Natural killer cell (primary cell): ENCODE measurements at regions not wholly inside any gene's neighbourhood (a gene's known extent, or its start where the extent isn't known, plus 50 kb on each side); places are given as distances from the start of the nearest gene placed in this dataset.

Experiments used
- ATAC-seq, 3 donors: fragments of 150-1000 bp in 2 of 3; fragments of 200-7000 bp in 1 of 3; cut with Tn5 transposase; 1 replicate in 1 of 3; 2 replicates in 2 of 3; pipeline ENCODE4 v1.10.0; 2021; ENCODE audit warnings: mild to moderate bottlenecking in 2 of 3, moderate library complexity in 2 of 3
- DNase-seq, 2 donors: peaks; one replicate each; pipeline versions ENCODE4 v3.0.0 to v3.0.0-alpha.2; 2013 to 2021; ENCODE audit warnings: mixed read lengths in 1 of 2
- H3K27ac ChIP-seq: one replicate; pipeline ENCODE4 v1.5.1; 2013; ENCODE audit warnings: mild to moderate bottlenecking, low read length
- H3K27me3 ChIP-seq: one replicate; pipeline ENCODE4 v1.6.1; 2013; ENCODE audit warnings: low read length; ENCODE audit not compliant: control insufficient read depth, insufficient read depth
- H3K36me3 ChIP-seq: one replicate; pipeline ENCODE4 v1.6.1; 2013; ENCODE audit warnings: low read length; ENCODE audit not compliant: control insufficient read depth, insufficient read depth
- H3K4me1 ChIP-seq: one replicate; pipeline ENCODE4 v1.6.1; 2013; ENCODE audit warnings: low read length; ENCODE audit not compliant: control insufficient read depth, insufficient read depth
- H3K4me3 ChIP-seq: one replicate; pipeline ENCODE4 v1.5.1; 2013; ENCODE audit warnings: low read length
- H3K9me3 ChIP-seq: one replicate; pipeline ENCODE4 v1.6.1; 2013; ENCODE audit warnings: low read length; ENCODE audit not compliant: control insufficient read depth, insufficient read depth
- H3K27ac Mint-ChIP-seq, 2 donors: one replicate each; pipeline ENCODE4 v1.8.0; 2022; ENCODE audit warnings: mild to moderate bottlenecking in 2 of 2, mixed read lengths in 2 of 2, moderate library complexity in 1 of 2
- H3K27me3 Mint-ChIP-seq, 2 donors: one replicate each; pipeline ENCODE4 v1.8.0; 2022; ENCODE audit warnings: low read depth in 2 of 2, mixed read lengths in 2 of 2
- H3K36me3 Mint-ChIP-seq: one replicate; pipeline ENCODE4 v1.8.0; 2022; ENCODE audit warnings: mixed read lengths
- H3K4me1 Mint-ChIP-seq, 2 donors: one replicate each; pipeline ENCODE4 v1.8.0; 2022; ENCODE audit warnings: mixed read lengths in 2 of 2
- H3K4me3 Mint-ChIP-seq: one replicate; pipeline ENCODE4 v1.8.0; 2022; ENCODE audit warnings: mild to moderate bottlenecking, moderate library complexity, mixed read lengths
- H3K9me3 Mint-ChIP-seq, 2 donors: one replicate each; pipeline ENCODE4 v1.8.0; 2022; ENCODE audit warnings: mixed read lengths in 2 of 2
- CTCF ChIP-seq: fragments of 200-600 bp; IDR thresholded peaks from one replicate; pipeline ENCODE4 v1.8.0; 2022; ENCODE audit warnings: antibody characterized with exemption
- WGBS: methylation state at CpG from one replicate; pipeline ENCODE4 v1.1.7; 2013; ENCODE audit warnings: missing lambda C conversion rate; ENCODE audit not compliant: insufficient coverage; 5-methylcytosine and 5-hydroxymethylcytosine counted together
- intact Hi-C: fragments of 100-400 bp; cut with micrococcal nuclease; formaldehyde crosslinking; loops from one replicate; pipeline ENCODE4 v1.14.2; 2022

GRCh38 chr3:79822076-79822475 is 54.3 kb upstream of the ROBO1 start:
- no peak overlapping the region for H3K27ac Mint-ChIP-seq
- ATAC-seq (no peak), DNase-seq (no peak)
- H3K36me3 ChIP-seq = no peaks in the 10 kb centered on the region
- H3K36me3 Mint-ChIP-seq = peaks cover 13% of the 10 kb centered on the region
- no peaks in the 10 kb centered on the region for H3K4me1 ChIP-seq
- no peak overlapping the region for H3K4me3 ChIP-seq
- intact Hi-C loops = no loop called here
- no peak for TF ChIP-seq CTCF
- 70% methylated on average over 2 of the region's 2 CpGs for WGBS
- H3K27ac ChIP-seq = no peak overlapping the region
- H3K4me3 Mint-ChIP-seq = no peak overlapping the region
- H3K4me1 Mint-ChIP-seq = no peaks in the 10 kb centered on the region
- H3K9me3 ChIP-seq = peaks cover 12% of the 10 kb centered on the region
- H3K27me3 ChIP-seq = no peaks in the 10 kb centered on the region
- peaks cover 19 to 30% of the 10 kb centered on the region in 2 donors for H3K9me3 Mint-ChIP-seq
- no peaks in the 10 kb centered on the region for H3K27me3 Mint-ChIP-seq

- DNase-seq (no peak), ATAC-seq (no peak)
- Mint-ChIP-seq H3K4me3 (no peak overlapping the region), H3K4me1 (no peaks in the 10 kb centered on the region), H3K36me3 (peaks cover 13% of the 10 kb centered on the region), H3K9me3 (peaks cover 19 to 32% of the 10 kb centered on the region in 2 donors), H3K27ac (no peak overlapping the region), H3K27me3 (no peaks in the 10 kb centered on the region)
- H3K4me1 ChIP-seq = no peaks in the 10 kb centered on the region
- TF ChIP-seq CTCF = no peak
- H3K9me3 ChIP-seq = peaks cover 18% of the 10 kb centered on the region
- H3K27ac ChIP-seq = no peak overlapping the region
- no peaks in the 10 kb centered on the region for H3K27me3 ChIP-seq
- 85% methylated on average over 1 of the region's 4 CpGs for WGBS
- H3K36me3 ChIP-seq = no peaks in the 10 kb centered on the region
- intact Hi-C loops = no loop called here
- no peak overlapping the region for H3K4me3 ChIP-seq
Observed at GRCh38 chr3:79820089-79820488, 52.3 kb upstream of the ROBO1 start.

DNA sequence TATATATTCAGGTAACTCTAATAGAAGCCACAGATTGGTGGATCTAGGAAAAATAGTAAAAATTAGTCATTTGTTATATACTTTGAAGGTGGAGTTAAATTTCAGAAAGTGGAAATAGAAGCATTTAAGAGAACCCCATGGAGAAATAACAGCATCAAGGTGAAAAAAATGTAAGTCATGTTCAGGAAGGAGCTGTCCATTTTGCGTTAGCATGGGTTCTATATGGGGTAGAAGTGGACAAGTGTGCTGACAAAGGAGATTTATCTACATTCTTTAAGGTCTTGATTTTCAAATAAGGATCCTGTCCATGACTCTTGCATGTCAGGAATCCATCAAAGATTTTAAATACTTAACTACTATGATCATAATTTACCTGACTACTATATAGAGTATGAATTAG is 50.2 kb upstream of the ROBO1 start:
- Mint-ChIP-seq H3K36me3 (peaks cover 8% of the 10 kb centered on the region), H3K4me3 (no peak overlapping the region), H3K27me3 (no peaks in the 10 kb centered on the region), H3K27ac (no peak overlapping the region), H3K4me1 (no peaks in the 10 kb centered on the region), H3K9me3 (peaks cover 21 to 30% of the 10 kb centered on the region in 2 donors)
- no peak for TF ChIP-seq CTCF
- H3K4me1 ChIP-seq = no peaks in the 10 kb centered on the region
- no peak overlapping the region for H3K27ac ChIP-seq
- H3K4me3 ChIP-seq = no peak overlapping the region
- 67% methylated on average over 1 of the region's 1 CpG for WGBS
- no peak for DNase-seq
- peaks cover 9% of the 10 kb centered on the region for H3K9me3 ChIP-seq
- ATAC-seq = no peak
- intact Hi-C loops = no loop called here
- no peaks in the 10 kb centered on the region for H3K36me3 ChIP-seq
- H3K27me3 ChIP-seq = no peaks in the 10 kb centered on the region
